ENCODE measurements at regions not wholly inside any gene's neighbourhood (a gene's known extent, or its start where the extent isn't known, plus 50 kb on each side); places are given as distances from the start of the nearest gene placed in this dataset.

DNA sequence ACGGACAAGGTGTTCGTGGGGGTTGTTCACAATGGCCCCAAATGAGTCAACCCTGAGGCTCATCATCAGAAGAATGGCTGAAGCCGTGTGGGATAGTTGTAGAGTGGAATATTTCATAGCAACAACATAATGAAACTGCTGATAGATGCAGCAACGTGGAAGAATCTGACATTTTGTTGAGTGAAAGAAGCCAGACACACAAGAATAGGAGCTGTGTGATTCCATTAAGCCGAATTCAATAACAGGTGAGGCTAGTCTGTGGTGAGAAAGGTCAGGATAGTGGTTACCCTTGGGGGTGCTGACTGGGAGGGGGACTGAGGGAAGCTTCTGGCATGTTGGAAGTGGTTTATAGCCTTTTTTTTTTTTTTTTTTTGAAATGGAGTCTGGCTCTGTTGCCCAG is 144.0 kb downstream of the SMAD6 start:
- no peak overlapping the region for H3K4me3 ChIP-seq
- TF ChIP-seq, protein P1, sequence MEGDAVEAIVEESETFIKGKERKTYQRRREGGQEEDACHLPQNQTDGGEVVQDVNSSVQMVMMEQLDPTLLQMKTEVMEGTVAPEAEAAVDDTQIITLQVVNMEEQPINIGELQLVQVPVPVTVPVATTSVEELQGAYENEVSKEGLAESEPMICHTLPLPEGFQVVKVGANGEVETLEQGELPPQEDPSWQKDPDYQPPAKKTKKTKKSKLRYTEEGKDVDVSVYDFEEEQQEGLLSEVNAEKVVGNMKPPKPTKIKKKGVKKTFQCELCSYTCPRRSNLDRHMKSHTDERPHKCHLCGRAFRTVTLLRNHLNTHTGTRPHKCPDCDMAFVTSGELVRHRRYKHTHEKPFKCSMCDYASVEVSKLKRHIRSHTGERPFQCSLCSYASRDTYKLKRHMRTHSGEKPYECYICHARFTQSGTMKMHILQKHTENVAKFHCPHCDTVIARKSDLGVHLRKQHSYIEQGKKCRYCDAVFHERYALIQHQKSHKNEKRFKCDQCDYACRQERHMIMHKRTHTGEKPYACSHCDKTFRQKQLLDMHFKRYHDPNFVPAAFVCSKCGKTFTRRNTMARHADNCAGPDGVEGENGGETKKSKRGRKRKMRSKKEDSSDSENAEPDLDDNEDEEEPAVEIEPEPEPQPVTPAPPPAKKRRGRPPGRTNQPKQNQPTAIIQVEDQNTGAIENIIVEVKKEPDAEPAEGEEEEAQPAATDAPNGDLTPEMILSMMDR (IDR thresholded peaks at IDR 0.05; ENCODE audit: control extremely low read depth, extremely low read depth), result no peak
- no peaks in the 10 kb centered on the region for H3K9me3 ChIP-seq (ENCODE audit: control insufficient read depth in 4 of 4, insufficient read depth in 3 of 4, low read length in 3 of 4)
- DNase-seq, result no peak
- no peaks in the 10 kb centered on the region for H3K27me3 ChIP-seq (ENCODE audit: control insufficient read depth in 3 of 3, insufficient read depth in 3 of 3, low read length in 2 of 3)
- ATAC-seq (ENCODE audit: insufficient read depth, low FRiP score), result no peak
- no peak overlapping the region for H3K9ac ChIP-seq (ENCODE audit: insufficient read depth in 1 of 2, low read length in 2 of 2)
- no peaks in the 10 kb centered on the region for H3K36me3 ChIP-seq (ENCODE audit: control insufficient read depth in 4 of 4, insufficient read depth in 4 of 4, low read length in 4 of 4)
- WGBS, 2 donors, result 74 to 76% methylated on average over 5 of the region's 5 CpGs
- H3K27ac ChIP-seq (ENCODE audit: low read depth in 1 of 2, low read length in 1 of 2), result no peak overlapping the region
- H3K4me1 ChIP-seq (ENCODE audit: control insufficient read depth in 5 of 5, insufficient read depth in 5 of 5, low read length in 5 of 5), result peaks cover 3 to 45% (median 19%) of the 10 kb centered on the region in 5 donors

DNA sequence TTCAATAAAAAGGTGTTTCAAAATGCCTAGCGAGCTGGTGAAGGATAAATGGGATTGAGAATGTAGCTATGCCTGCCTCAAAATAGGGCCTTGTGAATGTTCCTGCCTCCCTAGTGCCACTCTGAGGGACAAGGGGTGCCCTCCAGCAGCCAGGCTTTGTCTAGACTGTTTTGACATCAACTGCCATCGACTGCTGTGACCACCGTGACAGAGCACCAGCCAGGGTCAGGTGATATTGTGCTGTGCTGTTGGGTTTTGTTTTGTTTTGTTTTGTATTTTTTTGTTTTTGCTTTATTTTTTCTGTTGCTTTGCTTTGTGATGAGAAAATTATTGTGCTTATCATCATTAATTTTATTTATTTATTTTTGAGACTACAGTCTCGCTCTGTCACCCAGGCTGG is 144.8 kb downstream of the SMAD6 start:
- TF ChIP-seq, protein P1 (IDR thresholded peaks at IDR 0.05; ENCODE audit: control extremely low read depth, extremely low read depth), result no peak
- peaks cover 3 to 51% (median 17%) of the 10 kb centered on the region in 5 donors for H3K4me1 ChIP-seq (ENCODE audit: control insufficient read depth in 5 of 5, insufficient read depth in 5 of 5, low read length in 5 of 5)
- no peak overlapping the region for H3K27ac ChIP-seq (ENCODE audit: low read depth in 1 of 2, low read length in 1 of 2)
- no peaks in the 10 kb centered on the region for H3K36me3 ChIP-seq (ENCODE audit: control insufficient read depth in 4 of 4, insufficient read depth in 4 of 4, low read length in 4 of 4)
- H3K9me3 ChIP-seq (ENCODE audit: control insufficient read depth in 4 of 4, insufficient read depth in 3 of 4, low read length in 3 of 4), result no peaks in the 10 kb centered on the region
- H3K9ac ChIP-seq (ENCODE audit: insufficient read depth in 1 of 2, low read length in 2 of 2), result no peak overlapping the region
- no peaks in the 10 kb centered on the region for H3K27me3 ChIP-seq (ENCODE audit: control insufficient read depth in 3 of 3, insufficient read depth in 3 of 3, low read length in 2 of 3)
- no peak for ATAC-seq (ENCODE audit: insufficient read depth, low FRiP score)
- no peak overlapping the region for H3K4me3 ChIP-seq
- 65 to 88% methylated on average over 4 of the region's 4 CpGs for WGBS, 2 donors
- no peak for DNase-seq

DNA sequence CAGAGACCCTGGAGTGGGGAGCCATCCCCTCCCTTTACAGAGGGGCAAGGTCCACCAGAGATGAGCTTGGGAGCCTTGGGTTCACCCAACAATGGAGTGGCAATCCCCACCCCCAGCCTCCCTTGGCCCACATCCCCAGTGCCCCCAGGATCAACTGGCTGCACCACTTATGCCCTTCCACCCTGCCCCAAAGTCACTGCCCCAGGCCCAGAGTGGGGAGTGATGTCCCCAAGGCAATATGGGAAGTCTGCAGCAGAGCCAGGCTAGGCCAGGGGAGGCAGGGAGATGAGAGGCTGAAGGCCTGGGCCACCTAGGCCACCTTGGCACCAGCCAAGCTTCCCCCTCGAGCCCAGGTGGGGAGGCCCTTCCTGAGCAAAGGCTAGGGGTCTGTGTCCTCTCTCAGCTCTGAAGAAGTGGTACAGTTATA is 145.5 kb downstream of the SMAD6 start:
- no peak overlapping the region for H3K9ac ChIP-seq (ENCODE audit: insufficient read depth in 1 of 2, low read length in 2 of 2)
- TF ChIP-seq, protein P1 (IDR thresholded peaks at IDR 0.05; ENCODE audit: control extremely low read depth, extremely low read depth), result no peak
- no peaks in the 10 kb centered on the region for H3K9me3 ChIP-seq (ENCODE audit: control insufficient read depth in 4 of 4, insufficient read depth in 3 of 4, low read length in 3 of 4)
- ATAC-seq (ENCODE audit: insufficient read depth, low FRiP score) (no peak), DNase-seq (no peak)
- no peak overlapping the region for H3K27ac ChIP-seq (ENCODE audit: low read depth in 1 of 2, low read length in 1 of 2)
- WGBS, 2 donors, result 85 to 100% methylated on average over 1 of the region's 1 CpG
- no peaks in the 10 kb centered on the region for H3K36me3 ChIP-seq (ENCODE audit: control insufficient read depth in 4 of 4, insufficient read depth in 4 of 4, low read length in 4 of 4)
- no peak overlapping the region for H3K4me3 ChIP-seq
- no peaks in the 10 kb centered on the region for H3K27me3 ChIP-seq (ENCODE audit: control insufficient read depth in 3 of 3, insufficient read depth in 3 of 3, low read length in 2 of 3)
- H3K4me1 ChIP-seq (ENCODE audit: control insufficient read depth in 5 of 5, insufficient read depth in 5 of 5, low read length in 5 of 5), result peaks cover 3 to 50% (median 17%) of the 10 kb centered on the region in 5 donors

DNA sequence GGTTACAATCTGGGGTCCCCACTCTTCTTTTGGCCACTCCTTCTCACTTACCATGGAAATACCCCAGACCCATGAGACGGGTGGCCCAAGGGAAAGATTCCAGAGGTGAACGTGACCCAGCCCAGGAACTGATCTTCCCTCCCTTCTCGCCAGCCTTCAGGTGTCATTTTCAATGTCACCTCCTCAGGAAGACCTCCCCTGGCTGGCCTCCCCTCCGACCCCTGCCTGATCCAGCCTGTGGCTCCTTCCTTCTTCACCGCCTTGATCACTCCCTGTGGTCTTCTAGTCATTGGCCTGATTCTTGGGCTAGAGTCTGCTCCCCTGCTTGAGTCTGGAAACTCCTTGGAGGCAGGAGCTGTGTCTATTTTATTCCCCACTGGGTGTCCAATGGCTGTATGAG is 146.1 kb downstream of the SMAD6 start:
- DNase-seq (no peak), ATAC-seq (ENCODE audit: insufficient read depth, low FRiP score) (no peak)
- H3K4me3 ChIP-seq, result no peak overlapping the region
- WGBS, 2 donors, result 76 to 79% methylated on average over 5 of the region's 5 CpGs
- no peak overlapping the region for H3K27ac ChIP-seq (ENCODE audit: low read depth in 1 of 2, low read length in 1 of 2)
- H3K27me3 ChIP-seq (ENCODE audit: control insufficient read depth in 3 of 3, insufficient read depth in 3 of 3, low read length in 2 of 3), result no peaks in the 10 kb centered on the region
- TF ChIP-seq, protein P1 (IDR thresholded peaks at IDR 0.05; ENCODE audit: control extremely low read depth, extremely low read depth), result no peak
- no peaks in the 10 kb centered on the region for H3K36me3 ChIP-seq (ENCODE audit: control insufficient read depth in 4 of 4, insufficient read depth in 4 of 4, low read length in 4 of 4)
- peaks cover 3 to 47% (median 16%) of the 10 kb centered on the region in 5 donors for H3K4me1 ChIP-seq (ENCODE audit: control insufficient read depth in 5 of 5, insufficient read depth in 5 of 5, low read length in 5 of 5)
- no peaks in the 10 kb centered on the region for H3K9me3 ChIP-seq (ENCODE audit: control insufficient read depth in 4 of 4, insufficient read depth in 3 of 4, low read length in 3 of 4)
- H3K9ac ChIP-seq (ENCODE audit: insufficient read depth in 1 of 2, low read length in 2 of 2), result peak overlapping the region in 1 of 2 donors; percentile 10
